Uterus (tissue), 3 donors: ENCODE measurements at regions not wholly inside any gene's neighbourhood (a gene's known extent, or its start where the extent isn't known, plus 50 kb on each side); places are given as distances from the start of the nearest gene placed in this dataset.

Experiments
- DNase-seq, 2 donors: peaks; one replicate each; pipeline ENCODE4 v3.0.0-alpha.2; 2019 to 2020
- H3K27ac ChIP-seq, 2 donors: fragments of 200-600 bp; sonication (generic); 1 replicate in 1 of 2; 2 replicates in 1 of 2; pipeline ENCODE4 v1.5.1; 2016 to 2018
- H3K27me3 ChIP-seq, 2 donors: fragments of 200-600 bp; sonication (generic); one replicate each; pipeline ENCODE4 v1.5.1; 2018 to 2019; ENCODE audit warnings: control low read depth in 1 of 2
- H3K36me3 ChIP-seq, 2 donors: fragments of 200-600 bp; sonication (generic); one replicate each; pipeline ENCODE4 v1.5.1; 2019; ENCODE audit warnings: control low read depth in 1 of 2
- H3K4me1 ChIP-seq, 2 donors: fragments of 200-600 bp; sonication (generic); one replicate each; pipeline ENCODE4 v1.5.1; 2018 to 2019; ENCODE audit warnings: control low read depth in 1 of 2
- H3K4me3 ChIP-seq, 2 donors: fragments of 200-600 bp; sonication (generic); 1 replicate in 1 of 2; 2 replicates in 1 of 2; pipeline ENCODE4 v1.5.1; 2018 to 2019; ENCODE audit warnings: mild to moderate bottlenecking in 1 of 2
- H3K9me3 ChIP-seq, 2 donors: fragments of 200-600 bp; sonication (generic); one replicate each; pipeline ENCODE4 v1.5.1; 2019; ENCODE audit warnings: control low read depth in 1 of 2
- POLR2A ChIP-seq, 2 donors: fragments of 450-650 bp; IDR thresholded peaks; one replicate each; pipeline ENCODE4 v1.6.1; 2016; ENCODE audit warnings: antibody characterized with exemption in 2 of 2, mild to moderate bottlenecking in 1 of 2, moderate library complexity in 1 of 2
- intact Hi-C: fragments of 100-400 bp; cut with DNase I; formaldehyde crosslinking; loops from one replicate; pipeline ENCODE4 v1.15.1; 2023; ENCODE audit warnings: low total_unique reads
- TF ChIP-seq, protein P1 (sequence below), 4 experiments: fragments of 200-600 bp in 2 of 4; fragments of 450-650 bp in 2 of 4; sonication (generic) in 2 of 4; IDR thresholded peaks; one replicate each; pipeline ENCODE4 v1.5.1; 2016 to 2019; ENCODE audit warnings: antibody characterized with exemption in 4 of 4, mild to moderate bottlenecking in 2 of 4, moderate library complexity in 1 of 4
- donor health status: DM: yes; HTN: yes; CAD: no.

DNA sequence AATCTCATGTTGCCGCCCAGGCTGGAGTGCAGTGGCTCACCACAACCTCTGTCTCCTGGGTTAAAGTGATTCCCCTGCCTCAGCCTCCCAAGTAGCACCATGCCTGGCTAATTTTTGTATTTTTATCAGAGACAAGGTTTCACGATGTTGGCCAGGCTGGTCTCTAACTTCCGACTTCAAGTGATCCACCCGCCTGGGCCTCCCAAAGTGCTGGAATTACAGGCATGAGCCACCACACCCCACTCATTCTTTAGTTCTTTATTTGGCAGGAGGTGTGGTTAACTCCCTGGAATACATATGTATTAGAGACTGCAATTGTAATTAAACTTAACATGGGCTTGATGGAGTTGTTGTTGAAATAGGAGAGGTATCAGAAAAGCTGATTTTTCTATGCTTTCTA is 1396.9 kb upstream of the IGFBP7 start:
- DNase-seq, result no peak
- intact Hi-C loops, result no loop called here
- Histone ChIP-seq H3K27ac (no peak overlapping the region), H3K36me3 (no peaks in the 10 kb centered on the region), H3K4me3 (no peak overlapping the region), H3K27me3 (no peaks in the 10 kb centered on the region), H3K4me1 (no peaks in the 10 kb centered on the region), H3K9me3 (no peaks in the 10 kb centered on the region)
- TF ChIP-seq, protein P1, sequence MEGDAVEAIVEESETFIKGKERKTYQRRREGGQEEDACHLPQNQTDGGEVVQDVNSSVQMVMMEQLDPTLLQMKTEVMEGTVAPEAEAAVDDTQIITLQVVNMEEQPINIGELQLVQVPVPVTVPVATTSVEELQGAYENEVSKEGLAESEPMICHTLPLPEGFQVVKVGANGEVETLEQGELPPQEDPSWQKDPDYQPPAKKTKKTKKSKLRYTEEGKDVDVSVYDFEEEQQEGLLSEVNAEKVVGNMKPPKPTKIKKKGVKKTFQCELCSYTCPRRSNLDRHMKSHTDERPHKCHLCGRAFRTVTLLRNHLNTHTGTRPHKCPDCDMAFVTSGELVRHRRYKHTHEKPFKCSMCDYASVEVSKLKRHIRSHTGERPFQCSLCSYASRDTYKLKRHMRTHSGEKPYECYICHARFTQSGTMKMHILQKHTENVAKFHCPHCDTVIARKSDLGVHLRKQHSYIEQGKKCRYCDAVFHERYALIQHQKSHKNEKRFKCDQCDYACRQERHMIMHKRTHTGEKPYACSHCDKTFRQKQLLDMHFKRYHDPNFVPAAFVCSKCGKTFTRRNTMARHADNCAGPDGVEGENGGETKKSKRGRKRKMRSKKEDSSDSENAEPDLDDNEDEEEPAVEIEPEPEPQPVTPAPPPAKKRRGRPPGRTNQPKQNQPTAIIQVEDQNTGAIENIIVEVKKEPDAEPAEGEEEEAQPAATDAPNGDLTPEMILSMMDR (IDR thresholded peaks at IDR 0.05), result no peak
- TF ChIP-seq POLR2A (IDR thresholded peaks at IDR 0.05), result no peak

DNA sequence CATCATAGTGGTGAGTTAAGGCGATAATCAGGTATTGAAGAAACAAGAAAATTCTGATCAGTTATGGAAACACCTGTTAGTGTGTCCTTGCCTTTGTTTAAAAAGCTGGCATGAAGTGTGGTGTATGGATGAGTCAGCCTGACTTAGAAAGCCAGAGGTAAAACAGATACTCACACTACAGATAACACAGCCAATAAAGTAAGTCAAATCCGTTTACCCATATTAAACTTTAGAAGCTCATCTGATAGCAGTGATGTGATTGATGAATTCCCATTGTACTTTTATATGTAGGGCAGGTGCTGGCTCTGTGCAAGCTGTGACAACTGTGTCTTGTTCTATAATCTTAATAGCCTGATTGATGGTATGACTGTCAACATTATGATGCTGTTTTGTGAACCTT is 1392.7 kb upstream of the IGFBP7 start:
- Histone ChIP-seq H3K9me3 (no peaks in the 10 kb centered on the region), H3K27ac (no peak overlapping the region), H3K4me1 (no peaks in the 10 kb centered on the region), H3K27me3 (no peaks in the 10 kb centered on the region), H3K4me3 (no peak overlapping the region), H3K36me3 (no peaks in the 10 kb centered on the region)
- intact Hi-C loops, result no loop called here
- DNase-seq, result no peak
- TF ChIP-seq, protein P1 (IDR thresholded peaks at IDR 0.05), result no peak
- no peak for TF ChIP-seq POLR2A (IDR thresholded peaks at IDR 0.05)

DNA sequence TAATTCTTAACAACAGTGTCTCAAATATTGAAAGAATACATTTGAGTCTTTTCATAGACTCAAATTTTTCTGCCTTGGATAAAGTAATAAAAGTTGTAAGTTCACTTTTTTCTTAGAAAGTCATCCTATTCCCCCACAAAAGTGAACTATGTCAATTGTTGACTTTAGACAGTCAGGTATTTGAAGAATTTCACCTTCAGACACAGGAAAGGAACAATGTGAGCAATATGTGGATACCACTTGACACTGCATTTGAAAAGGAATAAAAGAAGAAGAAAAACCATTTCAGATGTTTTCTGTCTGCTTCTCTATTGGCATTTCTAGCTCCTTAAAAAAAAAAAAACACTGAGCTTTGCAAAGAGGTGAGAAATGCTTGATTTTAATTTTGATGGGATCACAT is 1389.0 kb upstream of the IGFBP7 start:
- Histone ChIP-seq H3K27me3 (no peaks in the 10 kb centered on the region), H3K4me1 (no peaks in the 10 kb centered on the region), H3K27ac (no peak overlapping the region), H3K36me3 (no peaks in the 10 kb centered on the region), H3K9me3 (no peaks in the 10 kb centered on the region), H3K4me3 (no peak overlapping the region)
- intact Hi-C loops, result no loop called here
- TF ChIP-seq, protein P1 (IDR thresholded peaks at IDR 0.05), result no peak
- TF ChIP-seq POLR2A (IDR thresholded peaks at IDR 0.05), result no peak
- DNase-seq, result no peak

DNA sequence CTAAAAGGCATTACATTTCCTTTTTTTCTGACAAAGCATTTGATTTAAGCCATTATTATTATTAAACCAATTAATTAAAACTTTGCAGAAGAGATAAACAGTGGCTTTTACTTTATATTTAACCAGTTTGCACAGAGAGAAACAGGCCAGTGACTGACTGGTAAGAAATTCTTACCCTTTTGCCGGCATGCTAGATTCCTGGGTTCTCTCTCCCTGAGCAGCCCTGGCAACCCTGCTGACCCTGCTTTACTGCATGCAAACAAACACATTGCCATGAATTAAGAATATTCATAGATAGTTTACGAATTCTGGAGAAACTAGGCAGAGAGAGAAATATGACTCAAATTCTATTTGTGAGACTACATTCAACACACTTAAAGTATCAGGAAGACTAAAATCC is 1381.4 kb upstream of the IGFBP7 start:
- Histone ChIP-seq H3K27me3 (no peaks in the 10 kb centered on the region), H3K4me3 (no peak overlapping the region), H3K4me1 (no peaks in the 10 kb centered on the region), H3K27ac (no peak overlapping the region), H3K9me3 (no peaks in the 10 kb centered on the region), H3K36me3 (no peaks in the 10 kb centered on the region)
- intact Hi-C loops, result no loop called here
- DNase-seq, result no peak
- TF ChIP-seq, protein P1 (IDR thresholded peaks at IDR 0.05), result no peak
- TF ChIP-seq POLR2A (IDR thresholded peaks at IDR 0.05), result no peak

DNA sequence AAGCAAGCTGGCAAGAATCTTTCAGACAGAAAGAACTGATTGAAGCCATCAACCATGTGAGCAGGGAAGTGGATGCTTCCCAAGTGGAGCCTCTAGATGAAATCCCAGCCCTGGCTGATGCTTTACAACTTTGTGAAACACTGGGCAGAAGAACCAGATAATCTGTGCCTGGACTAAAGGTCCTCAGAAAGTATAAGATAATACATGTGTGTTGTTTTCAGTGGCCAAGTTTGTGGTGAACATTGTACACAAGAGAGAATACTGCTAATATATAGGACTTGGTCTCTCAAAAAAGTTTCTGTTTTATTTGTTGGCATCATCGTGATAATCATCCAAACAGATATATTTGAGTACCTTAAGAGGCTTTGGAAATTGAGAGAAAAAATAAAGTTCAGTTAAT is 1367.8 kb upstream of the IGFBP7 start:
- Histone ChIP-seq H3K27ac (no peak overlapping the region), H3K4me1 (no peaks in the 10 kb centered on the region), H3K36me3 (no peaks in the 10 kb centered on the region), H3K9me3 (no peaks in the 10 kb centered on the region), H3K4me3 (no peak overlapping the region), H3K27me3 (peaks cover 0 to 4% of the 10 kb centered on the region in 2 donors)
- no peak for DNase-seq
- intact Hi-C loops, result no loop called here
- TF ChIP-seq, protein P1 (IDR thresholded peaks at IDR 0.05), result no peak
- TF ChIP-seq POLR2A (IDR thresholded peaks at IDR 0.05), result no peak
